ENCODE measurements at regions not wholly inside any gene's neighbourhood (a gene's known extent, or its start where the extent isn't known, plus 50 kb on each side); places are given as distances from the start of the nearest gene placed in this dataset.
"Not testable (repeated sequence)": the region's sequence is repeated elsewhere in the genome, so short reads cannot be mapped to it uniquely, and the experiment has no call there.

- H3K36me3 ChIP-seq (ENCODE audit: insufficient read depth, low read length); H3K4me1 ChIP-seq (ENCODE audit: insufficient read depth, low read length); H2AFZ ChIP-seq (ENCODE audit: low read length); DNase-seq (ENCODE audit: insufficient read length, low spot score, missing footprints); H3K4me3 ChIP-seq (ENCODE audit: insufficient read depth, low read length); H3K9me3 ChIP-seq (ENCODE audit: low read depth, low read length); H3K27me3 ChIP-seq (ENCODE audit: insufficient read depth, low read length); H3K4me2 ChIP-seq (ENCODE audit: insufficient read depth, low read length); H3K79me2 ChIP-seq (ENCODE audit: insufficient read depth, low read length); H3K27ac ChIP-seq (ENCODE audit: low read depth, low read length); H4K20me1 ChIP-seq (ENCODE audit: insufficient read depth, low read length): not testable (repeated sequence)
Measured at GRCh38 chr1:149354579-149354978, 120.3 kb upstream of the NBPF19 start.

GRCh38 chr1:149355748-149356147 is 119.1 kb upstream of the NBPF19 start:
- H3K36me3 ChIP-seq (ENCODE audit: insufficient read depth, low read length); H3K27me3 ChIP-seq (ENCODE audit: insufficient read depth, low read length); H4K20me1 ChIP-seq (ENCODE audit: insufficient read depth, low read length); H3K4me2 ChIP-seq (ENCODE audit: insufficient read depth, low read length); H3K27ac ChIP-seq (ENCODE audit: low read depth, low read length); DNase-seq (ENCODE audit: insufficient read length, low spot score, missing footprints); H3K4me3 ChIP-seq (ENCODE audit: insufficient read depth, low read length); H3K4me1 ChIP-seq (ENCODE audit: insufficient read depth, low read length); H3K9me3 ChIP-seq (ENCODE audit: low read depth, low read length); H2AFZ ChIP-seq (ENCODE audit: low read length); H3K79me2 ChIP-seq (ENCODE audit: insufficient read depth, low read length): not testable (repeated sequence)

GRCh38 chr1:149356152-149356551 is 118.7 kb upstream of the NBPF19 start:
- H3K4me2 ChIP-seq (ENCODE audit: insufficient read depth, low read length); H3K79me2 ChIP-seq (ENCODE audit: insufficient read depth, low read length); H3K4me3 ChIP-seq (ENCODE audit: insufficient read depth, low read length); H3K27me3 ChIP-seq (ENCODE audit: insufficient read depth, low read length); H3K36me3 ChIP-seq (ENCODE audit: insufficient read depth, low read length); H2AFZ ChIP-seq (ENCODE audit: low read length); H3K9me3 ChIP-seq (ENCODE audit: low read depth, low read length); H4K20me1 ChIP-seq (ENCODE audit: insufficient read depth, low read length); H3K4me1 ChIP-seq (ENCODE audit: insufficient read depth, low read length); H3K27ac ChIP-seq (ENCODE audit: low read depth, low read length); DNase-seq (ENCODE audit: insufficient read length, low spot score, missing footprints): not testable (repeated sequence)

GRCh38 chr1:149360351-149360750 is 114.5 kb upstream of the NBPF19 start:
- not testable (repeated sequence) for H3K4me2 ChIP-seq (ENCODE audit: insufficient read depth, low read length); H3K9me3 ChIP-seq (ENCODE audit: low read depth, low read length); H4K20me1 ChIP-seq (ENCODE audit: insufficient read depth, low read length); H3K36me3 ChIP-seq (ENCODE audit: insufficient read depth, low read length); H3K27ac ChIP-seq (ENCODE audit: low read depth, low read length); H3K79me2 ChIP-seq (ENCODE audit: insufficient read depth, low read length); H3K27me3 ChIP-seq (ENCODE audit: insufficient read depth, low read length); DNase-seq (ENCODE audit: insufficient read length, low spot score, missing footprints); H3K4me1 ChIP-seq (ENCODE audit: insufficient read depth, low read length); H2AFZ ChIP-seq (ENCODE audit: low read length); H3K4me3 ChIP-seq (ENCODE audit: insufficient read depth, low read length)

- not testable (repeated sequence) for H3K4me3 ChIP-seq (ENCODE audit: insufficient read depth, low read length); H3K36me3 ChIP-seq (ENCODE audit: insufficient read depth, low read length); H3K27ac ChIP-seq (ENCODE audit: low read depth, low read length); H3K4me2 ChIP-seq (ENCODE audit: insufficient read depth, low read length); DNase-seq (ENCODE audit: insufficient read length, low spot score, missing footprints); H3K79me2 ChIP-seq (ENCODE audit: insufficient read depth, low read length); H3K9me3 ChIP-seq (ENCODE audit: low read depth, low read length); H3K4me1 ChIP-seq (ENCODE audit: insufficient read depth, low read length); H2AFZ ChIP-seq (ENCODE audit: low read length); H4K20me1 ChIP-seq (ENCODE audit: insufficient read depth, low read length); H3K27me3 ChIP-seq (ENCODE audit: insufficient read depth, low read length)
Measured at GRCh38 chr1:149361310-149361709, 113.5 kb upstream of the NBPF19 start.

GRCh38 chr1:149364188-149364981 is 110.5 kb upstream of the NBPF19 start:
- H3K79me2 ChIP-seq (ENCODE audit: insufficient read depth, low read length); DNase-seq (ENCODE audit: insufficient read length, low spot score, missing footprints); H3K27me3 ChIP-seq (ENCODE audit: insufficient read depth, low read length); H2AFZ ChIP-seq (ENCODE audit: low read length); H3K36me3 ChIP-seq (ENCODE audit: insufficient read depth, low read length); H4K20me1 ChIP-seq (ENCODE audit: insufficient read depth, low read length); H3K4me2 ChIP-seq (ENCODE audit: insufficient read depth, low read length); H3K9me3 ChIP-seq (ENCODE audit: low read depth, low read length); H3K4me3 ChIP-seq (ENCODE audit: insufficient read depth, low read length); H3K4me1 ChIP-seq (ENCODE audit: insufficient read depth, low read length); H3K27ac ChIP-seq (ENCODE audit: low read depth, low read length): not testable (repeated sequence)

GRCh38 chr1:149366402-149366801 is 108.4 kb upstream of the NBPF19 start:
- H3K4me2 ChIP-seq (ENCODE audit: insufficient read depth, low read length); DNase-seq (ENCODE audit: insufficient read length, low spot score, missing footprints); H3K27me3 ChIP-seq (ENCODE audit: insufficient read depth, low read length): not testable (repeated sequence)

GRCh38 chr1:149367472-149368044 is 107.3 kb upstream of the NBPF19 start:
- H3K4me2 ChIP-seq (ENCODE audit: insufficient read depth, low read length); H3K27ac ChIP-seq (ENCODE audit: low read depth, low read length); H3K36me3 ChIP-seq (ENCODE audit: insufficient read depth, low read length); H3K79me2 ChIP-seq (ENCODE audit: insufficient read depth, low read length); DNase-seq (ENCODE audit: insufficient read length, low spot score, missing footprints); H2AFZ ChIP-seq (ENCODE audit: low read length); H4K20me1 ChIP-seq (ENCODE audit: insufficient read depth, low read length); H3K4me3 ChIP-seq (ENCODE audit: insufficient read depth, low read length); H3K9me3 ChIP-seq (ENCODE audit: low read depth, low read length); H3K27me3 ChIP-seq (ENCODE audit: insufficient read depth, low read length); H3K4me1 ChIP-seq (ENCODE audit: insufficient read depth, low read length): not testable (repeated sequence)

More at GRCh38 chr1:149366402-149366801, 108.4 kb upstream of the NBPF19 start:
- not testable (repeated sequence) for H3K4me3 ChIP-seq (ENCODE audit: insufficient read depth, low read length); H3K4me1 ChIP-seq (ENCODE audit: insufficient read depth, low read length); H3K9me3 ChIP-seq (ENCODE audit: low read depth, low read length); H3K27ac ChIP-seq (ENCODE audit: low read depth, low read length); H3K36me3 ChIP-seq (ENCODE audit: insufficient read depth, low read length); H4K20me1 ChIP-seq (ENCODE audit: insufficient read depth, low read length); H3K79me2 ChIP-seq (ENCODE audit: insufficient read depth, low read length); H2AFZ ChIP-seq (ENCODE audit: low read length)

- H3K4me2 ChIP-seq (ENCODE audit: insufficient read depth, low read length); H4K20me1 ChIP-seq (ENCODE audit: insufficient read depth, low read length); H3K9me3 ChIP-seq (ENCODE audit: low read depth, low read length); H3K27me3 ChIP-seq (ENCODE audit: insufficient read depth, low read length); DNase-seq (ENCODE audit: insufficient read length, low spot score, missing footprints); H3K4me1 ChIP-seq (ENCODE audit: insufficient read depth, low read length); H3K36me3 ChIP-seq (ENCODE audit: insufficient read depth, low read length); H2AFZ ChIP-seq (ENCODE audit: low read length); H3K79me2 ChIP-seq (ENCODE audit: insufficient read depth, low read length); H3K27ac ChIP-seq (ENCODE audit: low read depth, low read length); H3K4me3 ChIP-seq (ENCODE audit: insufficient read depth, low read length): not testable (repeated sequence)
Measured at GRCh38 chr1:149368337-149368736, 106.5 kb upstream of the NBPF19 start.

Data from osteoblast (primary cell).